GM12878 (cell line): ENCODE measurements at regions not wholly inside any gene's neighbourhood (a gene's known extent, or its start where the extent isn't known, plus 50 kb on each side); places are given as distances from the start of the nearest gene placed in this dataset.

Experiments used
- ATAC-seq: fragments of 200-7000 bp; cut with Tn5 transposase; 3 replicates; pipeline ENCODE4 v1.9.1; 2020; ENCODE audit warnings: mild to moderate bottlenecking, moderate library complexity
- BruUV-seq: library from RNA; stranded (reverse); fragments of 400-500 nt; replicated peaks from 2 replicates; lab custom pipeline; 2021; lab: Mats Ljungman, UMichigan
- CTCF ChIA-PET: fragments of 300-600 bp; sonication (Branson Sonifier 250); formaldehyde crosslinking; extraction: SDS; loops from one replicate; lab custom pipeline; 2021; ENCODE audit warnings: inconsistent platforms; lab: Yijun Ruan, JAX
- POLR2A ChIA-PET: fragments of 350-600 bp; formaldehyde crosslinking; extraction: SDS; loops from one replicate; lab custom pipeline; 2021; ENCODE audit warnings: inconsistent platforms; lab: Charles Lee
- RAD21 ChIA-PET: fragments of 300-600 bp; sonication (Branson Sonifier 250); formaldehyde crosslinking; loops from one replicate; lab custom pipeline; 2023; ENCODE audit warnings: antibody characterized with exemption; ENCODE audit not compliant: unreplicated experiment; lab: Charles Lee
- SMC1A ChIA-PET: fragments of 300-600 bp; sonication (Branson Sonifier 250); formaldehyde crosslinking; loops from one replicate; lab custom pipeline; 2023; ENCODE audit not compliant: unreplicated experiment, uncharacterized antibody; lab: Charles Lee
- DNase-seq: peaks from one replicate; pipeline ENCODE4 v3.0.0-alpha.2; 2011; ENCODE audit warnings: low read depth, low spot score
- FAIRE-seq: peaks from 3 replicates; lab custom pipeline; 2011; peaks lifted over from hg19 to GRCh38; lab: Jason Lieb, UNC
- H2AFZ ChIP-seq: 2 replicates; pipeline ENCODE4 v1.6.0; 2011; ENCODE audit warnings: low read depth, low read length, control low read depth; ENCODE audit not compliant: control insufficient read depth
- H3K27ac ChIP-seq: 2 replicates; pipeline ENCODE4 v1.5.1; 2011; ENCODE audit warnings: control low read depth; ENCODE audit not compliant: control insufficient read depth, insufficient read depth
- H3K27me3 ChIP-seq, 2 experiments: replicated peaks in 1 of 2; 2 replicates each; pipeline versions ENCODE4 v1.6.0 to v1.6.1; 2011; ENCODE audit warnings: low read length in 1 of 2; ENCODE audit not compliant: control insufficient read depth in 2 of 2, insufficient read depth in 2 of 2
- H3K36me3 ChIP-seq, 2 experiments: 2 replicates each; pipeline ENCODE4 v1.5.1; 2011; ENCODE audit warnings: low read length in 1 of 2; ENCODE audit not compliant: control insufficient read depth in 2 of 2, insufficient read depth in 2 of 2
- H3K4me1 ChIP-seq: 2 replicates; pipeline ENCODE4 v1.6.1; 2011; ENCODE audit warnings: mild to moderate bottlenecking, low read length, moderate library complexity, mixed read lengths; ENCODE audit not compliant: control insufficient read depth, insufficient read depth
- H3K4me2 ChIP-seq: 2 replicates; pipeline ENCODE4 v1.6.0; 2011; ENCODE audit warnings: control low read depth; ENCODE audit not compliant: control insufficient read depth, insufficient read depth
- H3K4me3 ChIP-seq: fragments of 200-600 bp; sonication (generic); 2 replicates; pipeline ENCODE4 v1.5.1; 2016
- H3K79me2 ChIP-seq: 2 replicates; pipeline ENCODE4 v1.6.0; 2011; ENCODE audit warnings: low read length; ENCODE audit not compliant: control insufficient read depth, insufficient read depth
- H3K9ac ChIP-seq: 2 replicates; pipeline ENCODE4 v1.8.0; 2011; ENCODE audit warnings: low read length, control low read depth, mixed read lengths; ENCODE audit not compliant: control insufficient read depth, insufficient read depth
- H3K9me3 ChIP-seq: replicated peaks from 3 replicates; pipeline ENCODE4 v1.5.1; 2011; ENCODE audit warnings: mild to moderate bottlenecking, low read length; ENCODE audit not compliant: control insufficient read depth, insufficient read depth
- H4K20me1 ChIP-seq: 2 replicates; pipeline ENCODE4 v1.6.0; 2011; ENCODE audit not compliant: control insufficient read depth, insufficient read depth
- BCL11A ChIP-seq: IDR thresholded peaks from 2 replicates; pipeline ENCODE4 v1.6.1; 2011; ENCODE audit warnings: low read depth, low read length
- EED ChIP-seq: sonication (generic); IDR thresholded peaks from 2 replicates; pipeline ENCODE4 v1.6.1; 2016; ENCODE audit warnings: antibody characterized with exemption, low read depth
- GATAD2B ChIP-seq: fragments of 450-650 bp; conservative IDR thresholded peaks from 2 replicates; pipeline ENCODE4 v1.6.1; 2017; ENCODE audit warnings: low read depth, mild to moderate bottlenecking, moderate library complexity
- HDAC2 ChIP-seq: fragments of 200-600 bp; sonication (generic); IDR thresholded peaks from 2 replicates; pipeline ENCODE4 v1.6.1; 2017
- MYB ChIP-seq: fragments of 150-350 bp; IDR thresholded peaks from 2 replicates; pipeline ENCODE4 v1.6.1; 2014; ENCODE audit warnings: mild to moderate bottlenecking, low read depth, low read length, borderline replicate concordance
- NR2C1 ChIP-seq: fragments of 450-650 bp; IDR thresholded peaks from 2 replicates; pipeline ENCODE4 v1.6.1; 2017; ENCODE audit warnings: antibody characterized with exemption, mild to moderate bottlenecking, moderate library complexity
- NR2C2 ChIP-seq: IDR thresholded peaks from 2 replicates; pipeline ENCODE4 v1.6.1; 2011; ENCODE audit warnings: borderline replicate concordance, low read depth; ENCODE audit not compliant: control insufficient read depth, insufficient read length
- SMAD5 ChIP-seq: IDR thresholded peaks from 2 replicates; pipeline ENCODE4 v1.6.1; 2016; ENCODE audit warnings: antibody characterized with exemption, low read depth
- SMC3 ChIP-seq: IDR thresholded peaks from 2 replicates; pipeline ENCODE4 v1.6.1; 2011; ENCODE audit warnings: low read length, improper control_type of control experiment, borderline replicate concordance
- SREBF1 ChIP-seq: IDR thresholded peaks from 2 replicates; pipeline ENCODE4 v1.6.1; 2012; ENCODE audit warnings: mild to moderate bottlenecking, low read length
- STAT3 ChIP-seq: IDR thresholded peaks from 2 replicates; pipeline ENCODE4 v1.6.1; 2011; ENCODE audit warnings: low read depth, low read length, improper control_type of control experiment
- TCF12 ChIP-seq: IDR thresholded peaks from 2 replicates; pipeline ENCODE4 v1.6.1; 2011; ENCODE audit warnings: low read depth, mild to moderate bottlenecking, low read length
- WRNIP1 ChIP-seq: IDR thresholded peaks from 2 replicates; pipeline ENCODE4 v1.6.1; 2011; ENCODE audit warnings: low read depth, low read length, improper control_type of control experiment, borderline replicate concordance
- YBX1 ChIP-seq: fragments of 450-650 bp; IDR thresholded peaks from 2 replicates; pipeline ENCODE4 v1.6.1; 2016; ENCODE audit warnings: antibody characterized with exemption
- ZBTB40 ChIP-seq: fragments of 450-650 bp; IDR thresholded peaks from 2 replicates; pipeline ENCODE4 v1.6.1; 2016; ENCODE audit warnings: mild to moderate bottlenecking, moderate library complexity, borderline replicate concordance
- ZNF687 ChIP-seq: fragments of 450-650 bp; IDR thresholded peaks from 2 replicates; pipeline ENCODE4 v1.6.1; 2017; ENCODE audit warnings: mild to moderate bottlenecking, moderate library complexity
- WGBS: methylation state at CpG from one replicate; pipeline ENCODE4 v1.1.6; 2016; ENCODE audit warnings: low lambda C conversion rate; ENCODE audit not compliant: insufficient replicate concordance, insufficient coverage; ENCODE audit errors: missing lambda C conversion rate; 5-methylcytosine and 5-hydroxymethylcytosine counted together
- in situ Hi-C: fragments of 300-500 bp; cut with MboI; formaldehyde crosslinking; loops from 9 replicates; pipeline ENCODE4 v1.14.3; 2018; ENCODE audit warnings: mixed read lengths
- intact Hi-C: fragments of 100-400 bp; cut with micrococcal nuclease; formaldehyde crosslinking; loops from one replicate; pipeline ENCODE4 v1.14.2; 2022; ENCODE audit not compliant: unreplicated experiment
- TF ChIP-seq, protein P1 (sequence below): IDR thresholded peaks from 2 replicates; pipeline ENCODE4 v1.6.1; 2011; ENCODE audit warnings: low read depth, mild to moderate bottlenecking, low read length, moderate library complexity, borderline replicate concordance; ENCODE audit errors: extremely low read depth

- TF ChIP-seq ZBTB40 = no peak
- no peak for TF ChIP-seq NR2C2
- TF ChIP-seq, all 136 proteins: peak for 0
Observed at GRCh38 chr5:25764733-25765132, 1120.0 kb upstream of the CDH10 start (continued).

DNA sequence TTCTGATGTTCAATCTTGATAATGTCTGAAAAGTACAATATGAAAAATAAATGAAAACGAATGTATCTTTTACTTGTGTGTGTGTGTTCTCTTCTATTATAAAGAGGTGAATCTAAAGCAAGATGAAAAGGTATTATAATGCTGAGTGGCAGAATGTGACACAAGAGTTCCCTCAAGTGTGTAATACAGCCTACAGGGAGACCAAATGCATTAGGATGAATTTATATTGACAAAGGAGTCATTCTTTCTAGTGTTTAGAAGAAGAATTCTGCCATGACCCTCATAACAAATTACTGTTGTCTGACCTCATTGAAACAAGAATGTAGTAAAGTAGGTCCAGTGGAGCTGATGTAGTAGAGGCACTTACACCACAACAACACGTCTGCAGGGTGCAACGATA lies 1119.0 kb upstream of the CDH10 start:
- Histone ChIP-seq H3K9me3 (no peaks in the 10 kb centered on the region), H3K4me1 (no peaks in the 10 kb centered on the region), H3K79me2 (no peaks in the 10 kb centered on the region), H3K9ac (no peak overlapping the region), H4K20me1 (no peaks in the 10 kb centered on the region), H3K4me3 (no peak overlapping the region), H3K4me2 (no peak overlapping the region), H3K27ac (no peak overlapping the region), H2AFZ (no peak overlapping the region), H3K36me3 (no peaks in the 10 kb centered on the region), H3K27me3 (no peaks in the 10 kb centered on the region)
- intact Hi-C loops = no loop called here
- in situ Hi-C loops = no loop called here
- 0% methylated on average over 3 of the region's 3 CpGs for WGBS
- ATAC-seq = no peak
- ChIA-PET POLR2A (no interaction called here), RAD21 (no interaction called here), SMC1A (no interaction called here), CTCF (no interaction called here)
- no peak for DNase-seq
- FAIRE-seq = no peak
- BruUV-seq = no TSS peak
- TF ChIP-seq SMAD5 (no peak), YBX1 (no peak), BCL11A (no peak), WRNIP1 (no peak), NR2C1 (no peak), SMC3 (no peak), GATAD2B (no peak), MYB (no peak), SREBF1 (no peak), HDAC2 (no peak), TCF12 (no peak), ZNF687 (no peak), STAT3 (no peak), EED (no peak)
- TF ChIP-seq, protein P1, sequence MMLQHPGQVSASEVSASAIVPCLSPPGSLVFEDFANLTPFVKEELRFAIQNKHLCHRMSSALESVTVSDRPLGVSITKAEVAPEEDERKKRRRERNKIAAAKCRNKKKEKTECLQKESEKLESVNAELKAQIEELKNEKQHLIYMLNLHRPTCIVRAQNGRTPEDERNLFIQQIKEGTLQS = no peak
